ENCODE measurements at regions not wholly inside any gene's neighbourhood (a gene's known extent, or its start where the extent isn't known, plus 50 kb on each side); places are given as distances from the start of the nearest gene placed in this dataset.

GRCh38 chr7:32803406-32804141 lies 88.0 kb downstream of the KBTBD2 start:
- no peak for TF ChIP-seq POLR2AphosphoS5 (IDR thresholded peaks at IDR 0.05)
- TF ChIP-seq CTCF (IDR thresholded peaks at IDR 0.05) = no peak
